Sigmoid colon (tissue), 6 donors: ENCODE measurements at regions not wholly inside any gene's neighbourhood (a gene's known extent, or its start where the extent isn't known, plus 50 kb on each side); places are given as distances from the start of the nearest gene placed in this dataset.

Experiments used
- DNase-seq: peaks from one replicate; pipeline ENCODE4 v3.0.0-alpha.2; 2019
- H3K27ac ChIP-seq, 4 donors: fragments of 200-600 bp; sonication (generic); one replicate each; pipeline ENCODE4 v1.5.1; 2016 to 2019; ENCODE audit warnings: mild to moderate bottlenecking in 1 of 4
- H3K27me3 ChIP-seq, 3 donors: fragments of 200-600 bp; sonication (generic); one replicate each; pipeline ENCODE4 v1.5.1; 2019; ENCODE audit warnings: mild to moderate bottlenecking in 1 of 3
- H3K36me3 ChIP-seq, 4 donors: fragments of 200-600 bp; sonication (generic); one replicate each; pipeline ENCODE4 v1.5.1; 2016 to 2019
- H3K4me1 ChIP-seq, 4 donors: fragments of 200-600 bp; sonication (generic); one replicate each; pipeline ENCODE4 v1.5.1; 2017 to 2019
- H3K4me3 ChIP-seq, 4 donors: fragments of 200-600 bp; sonication (generic); one replicate each; pipeline ENCODE4 v1.5.1; 2017 to 2019; ENCODE audit warnings: mild to moderate bottlenecking in 2 of 4, moderate library complexity in 1 of 4
- H3K9me3 ChIP-seq, 4 donors: fragments of 200-600 bp in 3 of 4; sonication (generic) in 3 of 4; one replicate each; pipeline versions ENCODE4 v1.5.1 to v1.6.1; 2013 to 2019
- EP300 ChIP-seq, 4 donors: sonication (generic); formaldehyde crosslinking; IDR thresholded peaks; one replicate each; pipeline ENCODE4 v1.6.1; 2017; ENCODE audit warnings: antibody characterized with exemption in 4 of 4
- POLR2A ChIP-seq, 2 donors: fragments of 450-650 bp; IDR thresholded peaks; one replicate each; pipeline ENCODE4 v1.6.1; 2016; ENCODE audit warnings: antibody characterized with exemption in 2 of 2, mild to moderate bottlenecking in 2 of 2, moderate library complexity in 2 of 2
- POLR2AphosphoS5 ChIP-seq, 4 donors: sonication (generic); formaldehyde crosslinking; IDR thresholded peaks; one replicate each; pipeline ENCODE4 v1.6.1; 2017; ENCODE audit warnings: antibody characterized with exemption in 4 of 4
- WGBS, 2 donors: extraction: QIAGEN DNeasy Blood & Tissue Kit; methylation state at CpG; one replicate each; pipeline ENCODE4 v1.1.7; 2013; 5-methylcytosine and 5-hydroxymethylcytosine counted together
- intact Hi-C: fragments of 100-400 bp; cut with DNase I; formaldehyde crosslinking; loops from one replicate; pipeline ENCODE4 v1.15.1; 2023
- TF ChIP-seq, protein P1 (sequence below), 4 experiments: fragments of 450-650 bp in 3 of 4; fragments of 200-600 bp in 1 of 4; IDR thresholded peaks; one replicate each; pipeline ENCODE4 v1.5.1; 2016 to 2019; ENCODE audit warnings: antibody characterized with exemption in 4 of 4, mild to moderate bottlenecking in 3 of 4, moderate library complexity in 2 of 4
- donor health status: healthy with polysubstance abuse.
- donor health status: healthy.

DNA sequence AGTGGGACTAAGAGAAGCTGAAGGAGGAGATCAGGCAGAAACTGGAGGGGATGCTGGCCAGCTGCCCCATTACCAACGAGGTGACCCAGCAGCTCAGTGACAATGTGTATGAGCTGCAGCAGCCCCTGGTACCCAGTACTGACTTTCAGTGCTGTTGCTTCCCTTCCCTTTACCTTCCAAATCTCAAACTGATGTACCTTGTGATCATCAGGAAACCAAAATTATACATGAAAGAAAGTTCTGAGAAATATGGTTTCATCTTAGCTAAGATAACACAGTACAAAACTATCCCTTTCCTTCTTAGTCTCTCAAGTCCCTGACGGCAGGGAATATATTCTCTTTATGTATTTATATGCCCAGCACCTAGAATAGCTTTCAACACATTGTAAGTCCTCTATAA is 52.3 kb upstream of the CERS6 start:
- Histone ChIP-seq H3K9me3 (no peaks in the 10 kb centered on the region), H3K4me3 (no peak overlapping the region), H3K27ac (no peak overlapping the region), H3K27me3 (no peaks in the 10 kb centered on the region), H3K4me1 (no peaks in the 10 kb centered on the region), H3K36me3 (no peaks in the 10 kb centered on the region)
- TF ChIP-seq EP300 (IDR thresholded peaks at IDR 0.05) (no peak), POLR2A (IDR thresholded peaks at IDR 0.05) (no peak), POLR2AphosphoS5 (IDR thresholded peaks at IDR 0.05) (no peak)
- TF ChIP-seq, protein P1, sequence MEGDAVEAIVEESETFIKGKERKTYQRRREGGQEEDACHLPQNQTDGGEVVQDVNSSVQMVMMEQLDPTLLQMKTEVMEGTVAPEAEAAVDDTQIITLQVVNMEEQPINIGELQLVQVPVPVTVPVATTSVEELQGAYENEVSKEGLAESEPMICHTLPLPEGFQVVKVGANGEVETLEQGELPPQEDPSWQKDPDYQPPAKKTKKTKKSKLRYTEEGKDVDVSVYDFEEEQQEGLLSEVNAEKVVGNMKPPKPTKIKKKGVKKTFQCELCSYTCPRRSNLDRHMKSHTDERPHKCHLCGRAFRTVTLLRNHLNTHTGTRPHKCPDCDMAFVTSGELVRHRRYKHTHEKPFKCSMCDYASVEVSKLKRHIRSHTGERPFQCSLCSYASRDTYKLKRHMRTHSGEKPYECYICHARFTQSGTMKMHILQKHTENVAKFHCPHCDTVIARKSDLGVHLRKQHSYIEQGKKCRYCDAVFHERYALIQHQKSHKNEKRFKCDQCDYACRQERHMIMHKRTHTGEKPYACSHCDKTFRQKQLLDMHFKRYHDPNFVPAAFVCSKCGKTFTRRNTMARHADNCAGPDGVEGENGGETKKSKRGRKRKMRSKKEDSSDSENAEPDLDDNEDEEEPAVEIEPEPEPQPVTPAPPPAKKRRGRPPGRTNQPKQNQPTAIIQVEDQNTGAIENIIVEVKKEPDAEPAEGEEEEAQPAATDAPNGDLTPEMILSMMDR (IDR thresholded peaks at IDR 0.05): no peak
- no peak for DNase-seq
- 78 to 83% methylated on average over 2 of the region's 2 CpGs for WGBS, 2 donors
- intact Hi-C loops: no loop called here

DNA sequence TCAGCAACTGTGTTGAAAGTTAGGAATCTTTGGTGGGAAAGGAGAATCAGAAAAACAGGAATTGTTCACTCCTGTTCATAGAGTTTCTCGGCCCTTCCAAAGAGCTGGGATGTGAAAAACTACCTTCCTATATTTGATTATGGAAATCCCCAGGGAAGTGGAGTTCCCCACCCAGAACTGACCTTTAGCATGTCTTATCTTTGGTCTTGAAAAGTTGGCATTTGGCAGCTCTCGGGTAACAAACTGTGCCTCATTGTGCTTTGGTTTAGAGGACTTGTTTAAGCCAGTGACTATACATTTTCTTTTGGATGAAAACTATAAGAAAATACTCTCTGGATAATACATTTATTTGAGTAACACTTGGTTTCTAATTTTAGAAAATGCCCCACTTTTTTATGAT is 51.3 kb upstream of the CERS6 start:
- Histone ChIP-seq H3K27ac (no peak overlapping the region), H3K4me1 (no peaks in the 10 kb centered on the region), H3K36me3 (no peaks in the 10 kb centered on the region), H3K27me3 (no peaks in the 10 kb centered on the region), H3K4me3 (no peak overlapping the region), H3K9me3 (no peaks in the 10 kb centered on the region)
- DNase-seq: no peak
- TF ChIP-seq, protein P1 (IDR thresholded peaks at IDR 0.05): no peak
- TF ChIP-seq POLR2A (IDR thresholded peaks at IDR 0.05): no peak
- no peak for TF ChIP-seq EP300 (IDR thresholded peaks at IDR 0.05)
- TF ChIP-seq POLR2AphosphoS5 (IDR thresholded peaks at IDR 0.05): no peak
- intact Hi-C loops: no loop called here
- WGBS, 2 donors: 14 to 60% methylated on average over 2 of the region's 2 CpGs
